CD4-positive, alpha-beta T cell treated with Interleukin-4 for 1 hour (primary cell): ENCODE measurements at regions not wholly inside any gene's neighbourhood (a gene's known extent, or its start where the extent isn't known, plus 50 kb on each side); places are given as distances from the start of the nearest gene placed in this dataset.

ENCODE experiments used
- DNase-seq, 2 donors: peaks; one replicate each; pipeline ENCODE4 v3.0.0-alpha.2; 2020 to 2022

- no peak for DNase-seq
Measured at GRCh38 chr2:175552902-175553301, 371.4 kb upstream of the ATP5MC3 start.

- DNase-seq: no peak
Measured at GRCh38 chr2:175540421-175540820, 358.9 kb upstream of the ATP5MC3 start.

- DNase-seq: no peak
Measured at GRCh38 chr2:175539122-175539521, 357.6 kb upstream of the ATP5MC3 start.

GRCh38 chr2:175536059-175536458 lies 354.5 kb upstream of the ATP5MC3 start:
- DNase-seq: no peak

- no peak for DNase-seq
Measured at GRCh38 chr2:175535631-175536030, 354.1 kb upstream of the ATP5MC3 start.

- DNase-seq: no peak
Measured at GRCh38 chr2:175525975-175526374, 344.5 kb upstream of the ATP5MC3 start.

- no peak for DNase-seq
Measured at GRCh38 chr2:175523001-175523400, 341.5 kb upstream of the ATP5MC3 start.

GRCh38 chr2:175518206-175518605 lies 336.7 kb upstream of the ATP5MC3 start:
- DNase-seq: no peak

- no peak for DNase-seq
Measured at GRCh38 chr2:175516555-175516954, 335.0 kb upstream of the ATP5MC3 start.

- no peak for DNase-seq
Measured at GRCh38 chr2:175500255-175500654, 318.7 kb upstream of the ATP5MC3 start.

GRCh38 chr2:175490360-175490791 lies 308.9 kb upstream of the ATP5MC3 start:
- no peak for DNase-seq

GRCh38 chr2:175478096-175478768 lies 296.7 kb upstream of the ATP5MC3 start:
- DNase-seq: no peak

- no peak for DNase-seq
Measured at GRCh38 chr2:175476948-175477347, 295.4 kb upstream of the ATP5MC3 start.

- no peak for DNase-seq
Measured at GRCh38 chr2:175476374-175476773, 294.9 kb upstream of the ATP5MC3 start.

- no peak for DNase-seq
Measured at GRCh38 chr2:175475130-175475529, 293.6 kb upstream of the ATP5MC3 start.

GRCh38 chr2:175468431-175469098 lies 287.1 kb upstream of the ATP5MC3 start:
- DNase-seq: no peak

GRCh38 chr2:175465101-175465500 lies 283.6 kb upstream of the ATP5MC3 start:
- DNase-seq: no peak

GRCh38 chr2:175464311-175464670 lies 282.8 kb upstream of the ATP5MC3 start:
- DNase-seq: no peak

GRCh38 chr2:175463589-175464310 lies 282.2 kb upstream of the ATP5MC3 start:
- DNase-seq: no peak

- no peak for DNase-seq
Measured at GRCh38 chr2:175463169-175463568, 281.7 kb upstream of the ATP5MC3 start.

- no peak for DNase-seq
Measured at GRCh38 chr2:175462246-175462645, 280.7 kb upstream of the ATP5MC3 start.

- DNase-seq: no peak
Measured at GRCh38 chr2:175461839-175462238, 280.3 kb upstream of the ATP5MC3 start.

- DNase-seq: no peak
Measured at GRCh38 chr2:175457895-175458448, 276.5 kb upstream of the ATP5MC3 start.

GRCh38 chr2:175454953-175455389 lies 273.5 kb upstream of the ATP5MC3 start:
- no peak for DNase-seq
